H9 (cell line): ENCODE measurements at regions not wholly inside any gene's neighbourhood (a gene's known extent, or its start where the extent isn't known, plus 50 kb on each side); places are given as distances from the start of the nearest gene placed in this dataset.

Experiments
- DNase-seq: peaks from one replicate; pipeline ENCODE4 v3.0.0-alpha.2; 2017
- H2AFZ ChIP-seq: one replicate; pipeline ENCODE4 v1.6.1; 2013; ENCODE audit warnings: mild to moderate bottlenecking, low read length, control low read depth, moderate library complexity
- H2AK5ac ChIP-seq: 2 replicates; pipeline ENCODE4 v1.6.1; 2013; ENCODE audit warnings: low read length, control low read depth, mixed read lengths; ENCODE audit not compliant: insufficient read length
- H2BK120ac ChIP-seq: one replicate; pipeline ENCODE4 v1.6.1; 2013; ENCODE audit warnings: low read depth, mild to moderate bottlenecking, low read length, control low read depth, inconsistent platforms; ENCODE audit not compliant: poor library complexity, severe bottlenecking
- H2BK12ac ChIP-seq: 2 replicates; pipeline ENCODE4 v1.6.1; 2013; ENCODE audit warnings: low read length, control low read depth, mixed read lengths, low read depth; ENCODE audit not compliant: insufficient read length
- H2BK15ac ChIP-seq: 2 replicates; pipeline ENCODE4 v1.6.1; 2013; ENCODE audit warnings: low read depth, low read length, control low read depth
- H2BK20ac ChIP-seq: one replicate; pipeline ENCODE4 v1.6.1; 2013; ENCODE audit warnings: low read depth, mild to moderate bottlenecking, low read length, control low read depth, inconsistent platforms; ENCODE audit not compliant: poor library complexity, severe bottlenecking
- H2BK5ac ChIP-seq: 2 replicates; pipeline ENCODE4 v1.6.1; 2013; ENCODE audit warnings: low read length, control low read depth, mixed read lengths; ENCODE audit not compliant: insufficient read length
- H3K14ac ChIP-seq: 2 replicates; pipeline ENCODE4 v1.6.1; 2013; ENCODE audit warnings: low read length, control low read depth; ENCODE audit not compliant: insufficient read depth
- H3K18ac ChIP-seq: 2 replicates; pipeline ENCODE4 v1.6.1; 2013; ENCODE audit warnings: low read depth, mild to moderate bottlenecking, mixed read lengths, low read length, control low read depth; ENCODE audit not compliant: insufficient read length
- H3K23ac ChIP-seq: 2 replicates; pipeline ENCODE4 v1.6.1; 2013; ENCODE audit warnings: low read length, control low read depth, mixed read lengths, low read depth; ENCODE audit not compliant: insufficient read length
- H3K23me2 ChIP-seq: 2 replicates; pipeline ENCODE4 v1.6.1; 2013; ENCODE audit warnings: low read depth, mild to moderate bottlenecking, mixed read lengths, low read length, control low read depth; ENCODE audit not compliant: insufficient read length, poor library complexity, severe bottlenecking
- H3K27ac ChIP-seq: 2 replicates; pipeline ENCODE4 v1.5.1; 2013; ENCODE audit warnings: low read length, control low read depth, mixed read lengths, low read depth; ENCODE audit not compliant: insufficient read length
- H3K27me3 ChIP-seq: 2 replicates; pipeline ENCODE4 v1.6.1; 2013; ENCODE audit warnings: low read length, control low read depth, inconsistent platforms; ENCODE audit not compliant: insufficient read depth
- H3K4ac ChIP-seq: 2 replicates; pipeline ENCODE4 v1.6.1; 2013; ENCODE audit warnings: low read depth, mild to moderate bottlenecking, control low read depth, inconsistent platforms, low read length, moderate library complexity
- H3K4me1 ChIP-seq: 2 replicates; pipeline ENCODE4 v1.6.1; 2013; ENCODE audit warnings: low read length, control low read depth, inconsistent platforms; ENCODE audit not compliant: insufficient read depth
- H3K4me2 ChIP-seq: 2 replicates; pipeline ENCODE4 v1.6.1; 2013; ENCODE audit warnings: low read length, control low read depth, mixed read lengths; ENCODE audit not compliant: insufficient read length, insufficient read depth
- H3K56ac ChIP-seq: 2 replicates; pipeline ENCODE4 v1.6.1; 2013; ENCODE audit warnings: low read depth, mild to moderate bottlenecking, mixed read lengths, low read length, control low read depth; ENCODE audit not compliant: insufficient read length
- H3K79me1 ChIP-seq: 2 replicates; pipeline ENCODE4 v1.6.1; 2013; ENCODE audit warnings: low read depth, mild to moderate bottlenecking, moderate library complexity, low read length, control low read depth, inconsistent platforms; ENCODE audit not compliant: insufficient read depth, poor library complexity, severe bottlenecking
- H3K79me2 ChIP-seq: 2 replicates; pipeline ENCODE4 v1.6.1; 2013; ENCODE audit warnings: low read length, control low read depth, inconsistent platforms; ENCODE audit not compliant: insufficient read depth
- H3K9ac ChIP-seq: 2 replicates; pipeline ENCODE4 v1.6.1; 2013; ENCODE audit warnings: low read length, control low read depth, mixed read lengths; ENCODE audit not compliant: insufficient read length; ENCODE audit errors: extremely low read depth
- H3K9me3 ChIP-seq: one replicate; pipeline ENCODE4 v1.6.1; 2013; ENCODE audit warnings: low read depth, low read length, inconsistent platforms; ENCODE audit not compliant: control insufficient read depth
- H3T11ph ChIP-seq: one replicate; pipeline ENCODE4 v1.6.1; 2013; ENCODE audit warnings: mild to moderate bottlenecking, low read length, control low read depth, inconsistent platforms
- H4K20me1 ChIP-seq: one replicate; pipeline ENCODE4 v1.6.1; 2013; ENCODE audit not compliant: control insufficient read depth, insufficient read length, insufficient read depth
- H4K5ac ChIP-seq: 2 replicates; pipeline ENCODE4 v1.6.1; 2013; ENCODE audit warnings: low read depth, mild to moderate bottlenecking, mixed read lengths, low read length, control low read depth; ENCODE audit not compliant: insufficient read length
- H4K8ac ChIP-seq: replicated peaks from 2 replicates; pipeline ENCODE4 v1.6.1; 2013; ENCODE audit warnings: low read length, control low read depth, mixed read lengths, low read depth; ENCODE audit not compliant: insufficient read length
- H4K91ac ChIP-seq: 2 replicates; pipeline ENCODE4 v1.6.1; 2013; ENCODE audit warnings: low read depth, mild to moderate bottlenecking, moderate library complexity, mixed read lengths, low read length, control low read depth; ENCODE audit not compliant: insufficient read length
- H3K27ac Mint-ChIP-seq, 3 experiments: 2 replicates in 2 of 3; 3 replicates in 1 of 3; pipeline ENCODE4 v1.8.0; 2020 to 2021; ENCODE audit warnings: mixed read lengths in 3 of 3, mild to moderate bottlenecking in 1 of 3, moderate library complexity in 1 of 3
- H3K27me3 Mint-ChIP-seq: 2 replicates; pipeline ENCODE4 v1.8.0; 2021; ENCODE audit warnings: low read depth, mild to moderate bottlenecking, moderate library complexity, mixed read lengths
- H3K36me3 Mint-ChIP-seq, 3 experiments: 2 replicates in 2 of 3; 3 replicates in 1 of 3; pipeline ENCODE4 v1.8.0; 2020 to 2021; ENCODE audit warnings: low read depth in 3 of 3, mixed read lengths in 3 of 3; ENCODE audit not compliant: insufficient read depth in 1 of 3
- H3K4me1 Mint-ChIP-seq, 2 experiments: 2 replicates each; pipeline ENCODE4 v1.8.0; 2020; ENCODE audit warnings: mixed read lengths in 2 of 2
- H3K4me3 Mint-ChIP-seq, 2 experiments: 2 replicates in 1 of 2; 3 replicates in 1 of 2; pipeline ENCODE4 v1.8.0; 2020 to 2021; ENCODE audit warnings: mild to moderate bottlenecking in 2 of 2, mixed read lengths in 2 of 2, moderate library complexity in 1 of 2
- H3K9me3 Mint-ChIP-seq, 2 experiments: 2 replicates in 1 of 2; 3 replicates in 1 of 2; pipeline ENCODE4 v1.8.0; 2020; ENCODE audit warnings: mild to moderate bottlenecking in 2 of 2, mixed read lengths in 2 of 2, moderate library complexity in 1 of 2
- WGBS: extraction: QIAGEN DNeasy Blood & Tissue Kit; methylation state at CpG from one replicate; pipeline ENCODE4 v1.1.7; 2013; ENCODE audit warnings: missing lambda C conversion rate, low lambda C conversion rate, mixed read lengths; ENCODE audit not compliant: insufficient read length; ENCODE audit errors: extremely low coverage; 5-methylcytosine and 5-hydroxymethylcytosine counted together
- TF ChIP-seq, protein P1 (sequence below): fragments of 200-600 bp; sonication (generic); conservative IDR thresholded peaks from 3 replicates; pipeline ENCODE4 v1.8.0; 2021; ENCODE audit warnings: antibody characterized with exemption, mild to moderate bottlenecking

DNA sequence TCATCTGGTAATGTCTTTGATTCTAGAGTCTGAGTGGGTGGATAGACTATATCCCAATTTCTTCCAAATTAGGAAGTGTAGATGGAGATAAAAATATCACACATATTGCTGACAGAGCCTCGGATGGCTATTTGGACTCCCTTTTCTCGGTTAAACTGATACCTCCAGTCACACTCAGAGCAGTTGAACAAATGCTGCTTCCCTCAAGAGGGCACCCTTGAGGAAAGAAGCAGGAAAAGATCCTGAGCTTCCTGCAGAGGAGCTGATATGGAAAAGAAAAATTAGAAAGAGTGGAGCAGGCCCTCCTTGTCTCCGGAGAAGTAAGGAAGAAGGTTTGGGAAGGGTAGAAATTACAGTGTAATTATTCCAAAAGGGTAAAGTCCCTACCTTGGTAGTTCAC is 96.2 kb upstream of the CCSER1 start:
- Histone ChIP-seq H2AFZ (no peak overlapping the region), H3K79me2 (no peaks in the 10 kb centered on the region)
- DNase-seq: peak; percentile 35

More for the DNA sequence above, 96.2 kb upstream of the CCSER1 start:
- H3K23me2 ChIP-seq: no peaks in the 10 kb centered on the region
- Mint-ChIP-seq H3K36me3 (peaks cover 0 to 5% (median 4%) of the 10 kb centered on the region in 3 experiments; a peak in 3 of 7 replicates), H3K4me3 (no peak overlapping the region), H3K27me3 (no peaks in the 10 kb centered on the region), H3K4me1 (no peaks in the 10 kb centered on the region), H3K27ac (peak overlapping the region in 1 of 3 experiments; percentile 63; a peak in 1 of 7 replicates), H3K9me3 (peaks cover 15 to 16% of the 10 kb centered on the region in 2 experiments)
- H4K91ac ChIP-seq: no peak overlapping the region
- no peak overlapping the region for H3K56ac ChIP-seq
- H2BK120ac ChIP-seq: no peak overlapping the region
- H4K5ac ChIP-seq: no peak overlapping the region
- H3K27me3 ChIP-seq: no peaks in the 10 kb centered on the region
- no peaks in the 10 kb centered on the region for H3K9me3 ChIP-seq
- no peak overlapping the region for H2BK12ac ChIP-seq
- no peaks in the 10 kb centered on the region for H3K79me1 ChIP-seq
- H4K8ac ChIP-seq: no peak overlapping the region
- no peak overlapping the region for H2AK5ac ChIP-seq
- no peak overlapping the region for H3K18ac ChIP-seq
- TF ChIP-seq, protein P1, sequence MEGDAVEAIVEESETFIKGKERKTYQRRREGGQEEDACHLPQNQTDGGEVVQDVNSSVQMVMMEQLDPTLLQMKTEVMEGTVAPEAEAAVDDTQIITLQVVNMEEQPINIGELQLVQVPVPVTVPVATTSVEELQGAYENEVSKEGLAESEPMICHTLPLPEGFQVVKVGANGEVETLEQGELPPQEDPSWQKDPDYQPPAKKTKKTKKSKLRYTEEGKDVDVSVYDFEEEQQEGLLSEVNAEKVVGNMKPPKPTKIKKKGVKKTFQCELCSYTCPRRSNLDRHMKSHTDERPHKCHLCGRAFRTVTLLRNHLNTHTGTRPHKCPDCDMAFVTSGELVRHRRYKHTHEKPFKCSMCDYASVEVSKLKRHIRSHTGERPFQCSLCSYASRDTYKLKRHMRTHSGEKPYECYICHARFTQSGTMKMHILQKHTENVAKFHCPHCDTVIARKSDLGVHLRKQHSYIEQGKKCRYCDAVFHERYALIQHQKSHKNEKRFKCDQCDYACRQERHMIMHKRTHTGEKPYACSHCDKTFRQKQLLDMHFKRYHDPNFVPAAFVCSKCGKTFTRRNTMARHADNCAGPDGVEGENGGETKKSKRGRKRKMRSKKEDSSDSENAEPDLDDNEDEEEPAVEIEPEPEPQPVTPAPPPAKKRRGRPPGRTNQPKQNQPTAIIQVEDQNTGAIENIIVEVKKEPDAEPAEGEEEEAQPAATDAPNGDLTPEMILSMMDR: peak; percentile 60
- H3K4me1 ChIP-seq: no peaks in the 10 kb centered on the region
- no peak overlapping the region for H3K4me2 ChIP-seq
- H2BK20ac ChIP-seq: no peak overlapping the region
- H4K20me1 ChIP-seq: no peaks in the 10 kb centered on the region
- H3T11ph ChIP-seq: no peak overlapping the region
- no CpG with 5 or more reads among the region's 3 CpGs for WGBS
- no peak overlapping the region for H3K27ac ChIP-seq
- no peak overlapping the region for H3K9ac ChIP-seq
- H3K14ac ChIP-seq: no peak overlapping the region
- no peak overlapping the region for H3K4ac ChIP-seq
- no peak overlapping the region for H3K23ac ChIP-seq
- no peak overlapping the region for H2BK15ac ChIP-seq
- H2BK5ac ChIP-seq: no peak overlapping the region
